NAMALWA (cell line): ENCODE measurements at regions not wholly inside any gene's neighbourhood (a gene's known extent, or its start where the extent isn't known, plus 50 kb on each side); places are given as distances from the start of the nearest gene placed in this dataset.
A peak's percentile ranks its signal among the peaks of the same experiment; 100 is the strongest.

Experiments used
- DNase-seq: peaks from one replicate; pipeline ENCODE4 v3.0.0-alpha.2; 2015; ENCODE audit warnings: low spot score

GRCh38 chr4:181564625-181565024 is 678.6 kb upstream of the TENM3 start:
- no peak for DNase-seq

DNA sequence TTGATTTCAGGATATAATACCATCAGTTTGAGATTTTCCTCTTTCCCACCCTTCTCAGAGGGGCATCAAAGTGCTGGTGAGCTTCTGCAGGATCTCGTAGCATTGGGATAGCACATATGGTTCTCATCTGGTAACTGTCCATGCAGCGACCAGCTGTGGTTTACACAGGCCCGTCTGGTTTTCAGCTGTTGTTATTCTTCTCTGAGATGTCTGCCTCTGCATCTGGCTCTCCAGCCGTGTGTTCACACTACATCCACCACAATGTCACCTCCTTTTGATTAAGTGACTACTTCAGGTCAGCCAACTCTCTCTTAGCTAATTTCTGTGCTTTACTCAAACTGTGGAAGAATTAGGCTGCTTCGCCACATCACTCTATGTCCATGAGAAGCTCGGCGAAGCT is 676.7 kb upstream of the TENM3 start:
- no peak for DNase-seq

- peak; percentile 52 for DNase-seq
Measured at GRCh38 chr4:181569553-181569952, 673.6 kb upstream of the TENM3 start.

GRCh38 chr4:181578911-181579310 is 664.3 kb upstream of the TENM3 start:
- DNase-seq = no peak

DNA sequence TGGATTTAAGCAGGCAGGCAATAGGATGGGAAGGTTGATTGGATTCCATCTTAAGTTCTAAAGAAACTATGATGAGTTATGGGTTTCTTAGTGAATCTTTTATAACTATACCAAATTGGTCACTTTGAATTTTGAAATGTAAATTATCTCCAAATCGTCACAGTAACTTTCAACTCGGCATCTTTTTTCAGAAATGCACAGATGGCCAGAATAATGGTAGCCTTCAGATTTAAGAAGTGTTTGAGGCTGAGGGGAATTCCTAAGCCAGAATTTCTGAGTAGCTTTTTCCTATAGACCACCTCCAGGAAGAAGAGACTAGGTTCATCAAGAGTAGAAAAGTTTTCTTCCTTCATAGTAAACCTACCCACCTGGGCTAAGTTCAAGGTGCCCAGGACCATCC is 663.7 kb upstream of the TENM3 start:
- DNase-seq = no peak

- no peak for DNase-seq
Measured at GRCh38 chr4:181581983-181582382, 661.2 kb upstream of the TENM3 start.

DNA sequence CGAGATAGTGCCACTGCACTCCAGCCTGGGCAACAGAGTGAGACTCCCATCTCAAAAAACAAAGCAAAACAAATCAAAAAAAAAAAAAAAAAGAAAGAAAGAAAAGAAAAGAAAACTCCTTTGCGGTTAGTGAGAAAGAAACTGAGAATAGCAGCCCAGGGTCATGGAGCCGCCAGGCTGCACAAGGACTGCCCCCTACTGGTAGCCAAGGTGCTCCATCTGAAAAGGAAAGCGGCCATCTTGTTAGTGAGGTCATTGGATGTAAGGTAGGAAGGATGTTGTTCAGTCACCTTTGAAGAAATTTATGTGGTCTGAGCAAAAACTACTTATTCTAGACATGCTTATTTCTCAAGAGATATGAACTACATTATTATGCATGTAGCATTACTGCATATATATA is 660.6 kb upstream of the TENM3 start:
- DNase-seq = peak; percentile 27

DNA sequence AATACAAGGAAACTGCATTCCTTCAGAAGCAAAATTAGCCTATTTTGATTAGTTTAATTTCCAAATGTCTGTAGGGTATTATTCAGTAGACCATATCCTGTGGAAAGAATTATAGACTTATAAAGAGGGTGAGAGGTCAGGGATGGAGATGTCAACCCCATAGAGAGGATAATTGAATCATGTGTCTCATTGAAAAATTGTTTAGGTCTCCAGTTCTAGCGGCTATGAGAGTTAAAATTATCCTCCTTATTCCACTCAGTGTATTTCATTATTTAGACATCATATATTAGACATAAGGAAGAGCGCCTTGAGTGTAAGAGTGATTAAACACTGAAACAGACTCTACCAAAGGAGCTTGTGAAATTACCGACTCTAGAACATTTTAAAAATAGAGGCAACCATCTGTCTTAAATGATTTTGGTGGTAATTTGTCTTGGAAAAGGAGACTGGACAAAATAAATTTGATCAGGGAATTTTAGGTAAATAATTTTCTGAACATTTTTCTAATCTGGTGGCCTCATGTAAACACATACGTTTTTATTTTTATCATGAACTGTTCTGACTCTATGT is 654.4 kb upstream of the TENM3 start:
- no peak for DNase-seq

DNA sequence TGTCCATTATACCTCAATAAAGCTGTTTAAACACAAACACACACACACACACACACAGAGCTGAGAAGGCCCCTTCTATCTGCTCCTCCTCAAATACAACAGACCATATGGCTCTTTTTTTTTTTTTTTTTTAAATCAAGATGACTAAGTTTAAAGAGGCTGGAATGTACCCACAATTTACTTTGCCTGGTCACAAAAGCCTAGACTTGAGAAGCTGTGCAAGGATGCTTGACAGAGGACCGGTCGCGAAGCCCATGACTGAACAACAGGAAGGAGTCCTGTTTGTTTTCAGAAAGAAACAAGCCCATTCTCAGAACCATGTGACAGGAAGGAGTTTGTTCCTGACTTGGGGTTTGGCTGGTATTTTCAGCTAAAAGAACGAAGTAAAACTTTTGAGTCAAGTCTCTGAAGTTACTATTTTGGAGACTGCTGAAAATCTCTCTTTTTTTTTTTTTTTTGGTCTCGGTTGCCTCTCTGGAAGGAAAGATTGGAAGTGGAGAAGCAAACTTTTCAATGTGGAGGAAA is 650.9 kb upstream of the TENM3 start:
- no peak for DNase-seq

- DNase-seq = no peak
Measured at GRCh38 chr4:181593703-181594102, 649.5 kb upstream of the TENM3 start.

- no peak for DNase-seq
Measured at GRCh38 chr4:181594188-181594587, 649.0 kb upstream of the TENM3 start.

DNA sequence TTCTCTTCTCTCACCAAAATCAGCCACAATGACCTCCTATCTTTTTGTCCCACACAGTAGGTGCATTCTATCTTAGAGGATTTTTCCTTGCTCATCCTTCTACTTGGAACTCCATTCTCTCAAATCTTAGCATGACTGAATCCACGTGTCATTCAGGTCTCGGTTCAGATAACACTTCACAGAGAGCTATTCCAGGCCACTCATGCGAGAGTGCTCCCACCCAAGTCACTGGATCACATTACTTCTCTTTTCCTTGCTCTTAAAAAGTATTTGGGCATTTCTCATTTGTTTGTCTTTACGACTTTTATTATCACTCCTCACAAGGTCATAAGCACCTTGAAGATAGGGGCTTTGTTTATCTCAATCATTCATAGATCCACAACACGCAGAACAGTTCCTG is 647.5 kb upstream of the TENM3 start:
- no peak for DNase-seq

GRCh38 chr4:181597766-181598165 is 645.4 kb upstream of the TENM3 start:
- DNase-seq = no peak

- no peak for DNase-seq
Measured at GRCh38 chr4:181599134-181599533, 644.1 kb upstream of the TENM3 start.

DNA sequence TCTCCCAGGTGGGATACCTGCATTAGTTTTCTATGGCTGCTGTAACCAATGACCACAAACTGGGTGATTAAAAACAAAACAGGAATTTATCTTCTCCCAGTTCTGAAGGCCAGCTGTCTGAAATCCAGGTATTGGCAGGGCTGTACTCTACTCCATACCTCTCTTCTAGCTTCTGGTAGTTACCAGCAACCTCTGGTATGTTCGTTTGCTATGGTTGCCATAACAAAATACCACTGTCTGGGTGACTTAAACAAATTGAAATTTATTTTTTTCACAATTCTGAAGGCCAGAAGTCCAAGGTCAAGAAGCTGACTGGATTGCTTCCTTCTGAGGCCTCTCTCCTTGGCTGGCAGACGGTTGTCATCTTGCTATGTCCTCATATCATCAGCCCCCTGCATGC is 642.1 kb upstream of the TENM3 start:
- no peak for DNase-seq

GRCh38 chr4:181604546-181604945 is 638.7 kb upstream of the TENM3 start:
- DNase-seq = no peak

DNA sequence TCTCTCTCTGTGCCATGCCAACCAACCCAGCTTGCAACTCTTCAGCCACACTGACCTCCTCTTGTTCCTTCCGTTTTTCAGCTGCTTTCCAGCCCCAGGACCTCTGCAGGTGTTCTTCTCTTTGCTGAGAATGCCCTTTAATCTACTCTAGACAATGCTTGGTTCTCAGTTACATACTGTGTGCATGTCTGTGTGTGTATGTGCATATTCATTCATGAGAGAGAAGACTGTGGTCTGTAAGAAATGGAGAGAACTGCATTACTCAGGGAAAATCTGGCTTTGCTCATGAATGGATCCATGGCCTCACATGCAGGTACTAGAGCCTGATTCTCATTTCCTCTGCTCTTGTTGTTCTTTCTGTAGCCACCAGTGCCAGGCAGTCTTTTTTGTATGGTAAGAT is 636.9 kb upstream of the TENM3 start:
- DNase-seq = no peak

DNA sequence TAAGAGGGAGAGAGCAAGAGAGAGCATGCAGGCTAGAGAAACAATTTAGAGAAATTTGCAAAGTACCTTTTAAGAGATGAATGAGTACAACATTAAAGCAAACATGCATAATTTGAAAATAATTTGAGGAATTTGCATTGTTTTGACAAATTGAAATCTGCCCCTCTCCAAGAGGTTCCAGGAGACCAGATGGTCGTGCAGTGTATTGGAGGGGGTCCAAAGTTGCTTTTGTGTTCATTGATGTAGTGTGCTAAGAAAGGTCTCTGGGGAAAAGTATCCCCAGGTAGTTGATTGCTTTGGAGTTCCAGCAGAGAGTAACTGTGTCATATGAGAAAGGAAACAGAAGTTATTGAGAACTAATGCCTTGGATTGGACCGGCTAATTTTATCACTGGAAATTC is 635.0 kb upstream of the TENM3 start:
- DNase-seq = no peak

DNA sequence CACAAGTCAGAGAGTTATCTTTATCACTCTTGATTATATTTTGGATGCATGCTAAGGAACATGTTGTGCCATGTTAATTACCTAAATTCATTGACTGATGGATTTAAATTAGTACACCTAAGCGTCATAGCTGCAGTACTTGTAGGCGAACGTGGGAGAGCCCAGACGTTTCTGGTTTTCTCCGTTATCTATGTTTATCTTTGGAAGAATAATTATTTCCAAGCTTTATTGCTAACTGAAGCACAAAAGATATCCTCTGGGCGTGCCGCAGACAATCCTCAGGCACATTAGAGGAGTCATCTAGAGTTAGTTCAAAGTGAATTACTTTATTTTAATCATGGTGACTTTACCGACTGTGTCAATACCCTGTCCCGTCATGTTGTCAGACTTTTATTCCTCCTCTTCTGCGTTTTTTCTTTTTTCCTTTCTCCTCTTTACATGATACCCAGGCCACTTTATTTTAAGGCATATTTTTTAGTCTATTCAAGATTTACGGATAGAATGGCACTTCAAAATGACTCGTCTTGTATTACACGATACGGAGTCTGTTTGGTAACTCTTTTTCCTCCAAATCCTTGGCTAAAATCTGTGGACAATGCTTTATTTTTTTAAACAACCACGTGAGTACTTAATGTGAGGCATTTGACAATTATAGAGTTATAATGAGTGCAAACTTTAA is 632.0 kb upstream of the TENM3 start:
- DNase-seq = no peak

GRCh38 chr4:181611946-181612600 is 631.1 kb upstream of the TENM3 start:
- DNase-seq = no peak

- no peak for DNase-seq
Measured at GRCh38 chr4:181613200-181613599, 630.0 kb upstream of the TENM3 start.

DNA sequence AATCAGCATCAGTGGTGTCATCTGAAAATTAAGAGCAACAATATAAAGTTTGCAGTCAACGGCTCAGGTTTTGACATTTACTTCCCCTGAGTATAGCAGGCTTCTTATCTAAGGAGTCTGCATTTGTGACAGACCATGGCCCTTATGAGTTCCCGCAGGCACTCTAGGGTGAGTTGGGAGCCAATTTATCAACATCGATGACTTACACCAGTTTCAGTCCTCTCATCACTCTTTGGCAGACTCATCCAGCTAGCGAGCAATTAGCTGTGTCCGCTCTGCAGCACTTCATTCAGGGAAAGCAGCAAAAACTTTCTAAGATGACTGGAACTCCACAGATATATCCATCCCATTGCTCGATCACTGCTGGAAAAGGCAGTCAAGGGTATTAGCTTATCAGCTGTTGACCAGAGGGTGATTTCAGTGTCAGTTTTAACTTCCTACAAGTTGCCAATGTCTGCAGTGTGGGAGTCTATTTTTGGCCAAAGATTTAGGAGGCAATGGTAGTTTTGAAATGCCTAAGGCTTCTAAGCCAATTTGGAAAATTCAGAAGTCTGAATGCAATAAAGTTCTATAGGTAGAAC is 625.1 kb upstream of the TENM3 start:
- DNase-seq = no peak

DNA sequence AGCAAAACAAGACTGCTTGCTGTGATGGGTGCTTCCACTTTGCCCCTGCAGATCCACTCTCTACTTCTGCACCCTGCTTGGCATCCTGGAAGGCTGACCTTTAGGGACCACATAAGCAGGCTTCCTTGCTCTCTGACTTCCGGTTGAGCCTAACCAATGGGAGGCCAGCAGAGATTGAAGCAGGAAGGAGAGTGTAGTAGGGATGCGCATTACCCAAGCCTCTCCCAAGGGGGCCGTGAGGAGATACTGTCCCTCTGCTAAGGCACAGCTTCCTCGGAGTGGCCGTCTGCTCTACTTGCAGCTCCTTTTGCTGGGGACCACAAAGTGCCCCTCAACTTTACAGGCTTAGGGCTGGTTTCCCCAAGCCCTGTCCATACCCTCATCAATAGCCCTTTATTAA is 624.3 kb upstream of the TENM3 start:
- DNase-seq = peak; percentile 4
